Hepatocyte (in vitro differentiated cells): ENCODE measurements at regions not wholly inside any gene's neighbourhood (a gene's known extent, or its start where the extent isn't known, plus 50 kb on each side); places are given as distances from the start of the nearest gene placed in this dataset.

Experiments
- DNase-seq: peaks from one replicate; pipeline ENCODE4 v3.0.0-alpha.2; 2016; ENCODE audit warnings: low spot score
- H2AFZ ChIP-seq: fragments of 200-600 bp; sonication (generic); 2 replicates; pipeline ENCODE4 v1.6.0; 2016; ENCODE audit warnings: antibody characterized with exemption, mild to moderate bottlenecking
- H3K27ac ChIP-seq: fragments of 200-600 bp; sonication (generic); 2 replicates; pipeline ENCODE4 v1.5.1; 2016; ENCODE audit warnings: mild to moderate bottlenecking
- H3K27me3 ChIP-seq: fragments of 200-600 bp; sonication (generic); 2 replicates; pipeline ENCODE4 v1.6.1; 2016
- H3K36me3 ChIP-seq: fragments of 200-600 bp; sonication (generic); replicated peaks from 2 replicates; pipeline ENCODE4 v1.5.1; 2016; ENCODE audit warnings: low read depth; ENCODE audit not compliant: insufficient read depth
- H3K4me1 ChIP-seq: fragments of 200-600 bp; sonication (generic); 2 replicates; pipeline ENCODE4 v1.5.1; 2016; ENCODE audit warnings: mild to moderate bottlenecking, moderate library complexity; ENCODE audit not compliant: insufficient read depth
- H3K4me2 ChIP-seq: fragments of 200-600 bp; sonication (generic); 2 replicates; pipeline ENCODE4 v1.6.0; 2016
- H3K4me3 ChIP-seq: fragments of 200-600 bp; sonication (generic); 2 replicates; pipeline ENCODE4 v1.5.1; 2016; ENCODE audit warnings: mild to moderate bottlenecking
- H3K79me2 ChIP-seq: fragments of 200-600 bp; sonication (generic); 2 replicates; pipeline ENCODE4 v1.6.0; 2017; ENCODE audit warnings: mild to moderate bottlenecking
- H3K9me2 ChIP-seq: fragments of 200-600 bp; sonication (generic); replicated peaks from 2 replicates; pipeline ENCODE4 v1.6.0; 2017; ENCODE audit warnings: mild to moderate bottlenecking; ENCODE audit not compliant: insufficient read depth
- H3K9me3 ChIP-seq: fragments of 200-600 bp; sonication (generic); 2 replicates; pipeline ENCODE4 v1.5.1; 2016; ENCODE audit warnings: low read depth, mild to moderate bottlenecking
- H4K20me1 ChIP-seq: fragments of 200-600 bp; sonication (generic); 2 replicates; pipeline ENCODE4 v1.6.0; 2016; ENCODE audit warnings: mild to moderate bottlenecking; ENCODE audit not compliant: insufficient read depth, poor library complexity, severe bottlenecking
- CTCF ChIP-seq: fragments of 200-600 bp; sonication (generic); IDR thresholded peaks from 2 replicates; pipeline ENCODE4 v1.5.1; 2016; ENCODE audit warnings: antibody characterized with exemption, mild to moderate bottlenecking; ENCODE audit not compliant: poor library complexity
- EZH2 ChIP-seq: fragments of 200-600 bp; sonication (generic); IDR thresholded peaks from 2 replicates; pipeline ENCODE4 v1.6.1; 2016; ENCODE audit warnings: antibody characterized with exemption, mild to moderate bottlenecking, borderline replicate concordance
- EZH2phosphoT487 ChIP-seq: fragments of 200-600 bp; sonication (generic); IDR thresholded peaks from one replicate; pipeline ENCODE4 v1.6.1; 2018; ENCODE audit warnings: antibody characterized with exemption, mild to moderate bottlenecking, low read depth, moderate library complexity; ENCODE audit not compliant: unreplicated experiment, severe bottlenecking
- WGBS: methylation state at CpG from one replicate; pipeline ENCODE4 v1.1.6; 2016; ENCODE audit warnings: low lambda C conversion rate; ENCODE audit errors: missing lambda C conversion rate; 5-methylcytosine and 5-hydroxymethylcytosine counted together

- no peak for DNase-seq
- Histone ChIP-seq H3K4me1 (no peaks in the 10 kb centered on the region), H3K27ac (no peak overlapping the region), H4K20me1 (no peaks in the 10 kb centered on the region), H3K79me2 (no peaks in the 10 kb centered on the region), H3K4me3 (no peak overlapping the region), H3K4me2 (no peak overlapping the region), H3K9me3 (no peaks in the 10 kb centered on the region), H2AFZ (no peak overlapping the region), H3K36me3 (no peaks in the 10 kb centered on the region), H3K9me2 (no peaks in the 10 kb centered on the region), H3K27me3 (no peaks in the 10 kb centered on the region)
- 57% methylated on average over 1 of the region's 1 CpG for WGBS
- TF ChIP-seq EZH2phosphoT487: no peak
- TF ChIP-seq EZH2: no peak
- no peak for TF ChIP-seq CTCF
Measured at GRCh38 chrX:10875995-10876394, 235.1 kb upstream of the HCCS start.

GRCh38 chrX:10882484-10882883 lies 228.6 kb upstream of the HCCS start:
- H3K79me2 ChIP-seq: no peaks in the 10 kb centered on the region
- no peaks in the 10 kb centered on the region for H3K9me2 ChIP-seq
- no peaks in the 10 kb centered on the region for H3K27me3 ChIP-seq
- DNase-seq: no peak
- no peaks in the 10 kb centered on the region for H3K4me1 ChIP-seq
- no peaks in the 10 kb centered on the region for H3K36me3 ChIP-seq
- H4K20me1 ChIP-seq: no peaks in the 10 kb centered on the region
- H3K4me3 ChIP-seq: no peak overlapping the region
- TF ChIP-seq EZH2phosphoT487: no peak
- no peak for TF ChIP-seq EZH2
- no peak for TF ChIP-seq CTCF
- H2AFZ ChIP-seq: no peak overlapping the region
- H3K9me3 ChIP-seq: no peaks in the 10 kb centered on the region
- WGBS: 77% methylated on average over 4 of the region's 4 CpGs
- H3K4me2 ChIP-seq: no peak overlapping the region
- H3K27ac ChIP-seq: no peak overlapping the region

- H3K9me3 ChIP-seq: no peaks in the 10 kb centered on the region
- H3K9me2 ChIP-seq: no peaks in the 10 kb centered on the region
- DNase-seq: no peak
- H4K20me1 ChIP-seq: no peaks in the 10 kb centered on the region
- H3K79me2 ChIP-seq: no peaks in the 10 kb centered on the region
- H3K27ac ChIP-seq: no peak overlapping the region
- no peaks in the 10 kb centered on the region for H3K4me1 ChIP-seq
- no peak overlapping the region for H2AFZ ChIP-seq
- WGBS: 53% methylated on average over 2 of the region's 2 CpGs
- H3K36me3 ChIP-seq: no peaks in the 10 kb centered on the region
- no peak overlapping the region for H3K4me2 ChIP-seq
- TF ChIP-seq CTCF: no peak
- no peak for TF ChIP-seq EZH2
- no peak for TF ChIP-seq EZH2phosphoT487
- no peak overlapping the region for H3K4me3 ChIP-seq
- no peaks in the 10 kb centered on the region for H3K27me3 ChIP-seq
Measured at GRCh38 chrX:10884246-10884645, 226.9 kb upstream of the HCCS start.
